ENCODE measurements at regions not wholly inside any gene's neighbourhood (a gene's known extent, or its start where the extent isn't known, plus 50 kb on each side); places are given as distances from the start of the nearest gene placed in this dataset.

GRCh38 chr2:45172760-45173392 lies 163.6 kb upstream of the SIX2 start:
- Histone ChIP-seq H3K27me3 (replicated peaks in 2 of 5; ENCODE audit: control insufficient read depth in 4 of 5, insufficient read depth in 5 of 5, low read length in 4 of 5) (peaks cover 3 to 49% (median 13%) of the 10 kb centered on the region in 5 experiments), H3K4me3 (ENCODE audit: control insufficient read depth in 1 of 7, extremely low read depth in 1 of 7, insufficient read depth in 4 of 7, low read depth in 2 of 7, low read length in 6 of 7) (no peak overlapping the region), H3K36me3 (ENCODE audit: control insufficient read depth in 4 of 4, insufficient read depth in 4 of 4, low read length in 3 of 4) (no peaks in the 10 kb centered on the region), H3K9me3 (ENCODE audit: control extremely low read depth in 1 of 5, control insufficient read depth in 4 of 5, insufficient read depth in 2 of 5, low read depth in 1 of 5, low read length in 4 of 5) (peaks cover 0 to 2% (median 1%) of the 10 kb centered on the region in 5 experiments), H3K4me1 (ENCODE audit: control extremely low read depth in 1 of 4, control insufficient read depth in 4 of 4, insufficient read depth in 4 of 4, low read length in 3 of 4) (peaks cover 8 to 44% (median 24%) of the 10 kb centered on the region in 4 experiments), H3K27ac (ENCODE audit: insufficient read depth in 1 of 2, low read depth in 1 of 2, low read length in 2 of 2, poor library complexity in 1 of 2, severe bottlenecking in 2 of 2) (no peak overlapping the region)
- CTCF ChIA-PET = no interaction called here
- peak in 2 of 3 donors; percentile 38 to 53 for DNase-seq
- POLR2A ChIA-PET = no interaction called here
- no CpG with 5 or more reads among the region's 2 CpGs for WGBS (ENCODE audit: insufficient coverage)

DNA sequence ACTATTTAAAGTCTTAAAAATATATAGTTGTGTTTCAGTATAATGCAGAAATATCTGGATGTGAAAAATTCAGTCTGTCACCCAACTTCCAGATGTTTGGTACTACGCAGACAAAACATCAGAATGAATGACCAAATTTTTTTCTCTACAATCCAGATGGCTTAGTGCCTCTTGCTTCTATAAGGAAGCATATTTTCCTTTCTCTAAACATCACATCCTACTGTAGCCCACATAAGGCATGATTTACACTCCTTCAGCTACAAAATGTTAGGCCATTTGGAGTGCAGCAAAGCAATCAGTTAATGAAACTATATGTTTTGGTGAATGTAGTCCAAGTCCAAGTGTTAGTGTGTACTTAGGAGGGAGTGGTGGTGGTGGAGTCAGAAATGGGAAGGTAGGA lies 162.9 kb upstream of the SIX2 start:
- Histone ChIP-seq H3K9me3 (ENCODE audit: control extremely low read depth in 1 of 5, control insufficient read depth in 4 of 5, insufficient read depth in 2 of 5, low read depth in 1 of 5, low read length in 4 of 5) (peaks cover 0 to 2% (median 1%) of the 10 kb centered on the region in 5 experiments), H3K4me1 (ENCODE audit: control extremely low read depth in 1 of 4, control insufficient read depth in 4 of 4, insufficient read depth in 4 of 4, low read length in 3 of 4) (peaks cover 8 to 38% (median 23%) of the 10 kb centered on the region in 4 experiments), H3K4me3 (ENCODE audit: control insufficient read depth in 1 of 7, extremely low read depth in 1 of 7, insufficient read depth in 4 of 7, low read depth in 2 of 7, low read length in 6 of 7) (no peak overlapping the region), H3K27ac (ENCODE audit: insufficient read depth in 1 of 2, low read depth in 1 of 2, low read length in 2 of 2, poor library complexity in 1 of 2, severe bottlenecking in 2 of 2) (no peak overlapping the region), H3K36me3 (ENCODE audit: control insufficient read depth in 4 of 4, insufficient read depth in 4 of 4, low read length in 3 of 4) (no peaks in the 10 kb centered on the region), H3K27me3 (replicated peaks in 2 of 5; ENCODE audit: control insufficient read depth in 4 of 5, insufficient read depth in 5 of 5, low read length in 4 of 5) (peaks cover 7 to 56% (median 15%) of the 10 kb centered on the region in 5 experiments)
- POLR2A ChIA-PET = no interaction called here
- CTCF ChIA-PET = no interaction called here
- 40% methylated on average over 1 of the region's 1 CpG for WGBS (ENCODE audit: insufficient coverage)
- peak in 2 of 3 donors; percentile 57 to 75 for DNase-seq

- H3K27me3 ChIP-seq (replicated peaks in 2 of 5; ENCODE audit: control insufficient read depth in 4 of 5, insufficient read depth in 5 of 5, low read length in 4 of 5) = peaks cover 10 to 63% (median 15%) of the 10 kb centered on the region in 5 experiments
- H3K9me3 ChIP-seq (ENCODE audit: control extremely low read depth in 1 of 5, control insufficient read depth in 4 of 5, insufficient read depth in 2 of 5, low read depth in 1 of 5, low read length in 4 of 5) = peaks cover 0 to 2% (median 0%) of the 10 kb centered on the region in 5 experiments
- DNase-seq = peak; percentile 17 to 44 (median 41)
- H3K4me3 ChIP-seq (ENCODE audit: control insufficient read depth in 1 of 7, extremely low read depth in 1 of 7, insufficient read depth in 4 of 7, low read depth in 2 of 7, low read length in 6 of 7) = peak overlapping the region in 2 of 7 experiments; percentile 12 to 32
- ChIA-PET POLR2A (interaction anchor here (0.6 kb wide), 1 partner anchor 317 kb away, joined by 3 read pairs; no protein-coding TSS in a partner anchor), CTCF (no interaction called here)
- peaks cover 8 to 38% (median 23%) of the 10 kb centered on the region in 4 experiments for H3K4me1 ChIP-seq (ENCODE audit: control extremely low read depth in 1 of 4, control insufficient read depth in 4 of 4, insufficient read depth in 4 of 4, low read length in 3 of 4)
- H3K36me3 ChIP-seq (ENCODE audit: control insufficient read depth in 4 of 4, insufficient read depth in 4 of 4, low read length in 3 of 4) = no peaks in the 10 kb centered on the region
- 42% methylated on average over 4 of the region's 6 CpGs for WGBS (ENCODE audit: insufficient coverage)
- H3K27ac ChIP-seq (ENCODE audit: insufficient read depth in 1 of 2, low read depth in 1 of 2, low read length in 2 of 2, poor library complexity in 1 of 2, severe bottlenecking in 2 of 2) = no peak overlapping the region
Measured at GRCh38 chr2:45171136-45171501, 161.9 kb upstream of the SIX2 start.

- POLR2A ChIA-PET = interaction anchor here (0.6 kb wide), 1 partner anchor 317 kb away, joined by 3 read pairs; no protein-coding TSS in a partner anchor
- H3K9me3 ChIP-seq (ENCODE audit: control extremely low read depth in 1 of 5, control insufficient read depth in 4 of 5, insufficient read depth in 2 of 5, low read depth in 1 of 5, low read length in 4 of 5) = peaks cover 0 to 2% (median 0%) of the 10 kb centered on the region in 5 experiments
- H3K27ac ChIP-seq (ENCODE audit: insufficient read depth in 1 of 2, low read depth in 1 of 2, low read length in 2 of 2, poor library complexity in 1 of 2, severe bottlenecking in 2 of 2) = no peak overlapping the region
- CTCF ChIA-PET = interaction anchor here (1.0 to 1.7 kb wide), 2 partner anchors 92 to 325 kb away, joined by 3 to 5 read pairs; no protein-coding TSS in a partner anchor
- no peaks in the 10 kb centered on the region for H3K36me3 ChIP-seq (ENCODE audit: control insufficient read depth in 4 of 4, insufficient read depth in 4 of 4, low read length in 3 of 4)
- peak overlapping the region in 3 of 7 experiments; percentile 56 to 73 (median 60) for H3K4me3 ChIP-seq (ENCODE audit: control insufficient read depth in 1 of 7, extremely low read depth in 1 of 7, insufficient read depth in 4 of 7, low read depth in 2 of 7, low read length in 6 of 7)
- H3K4me1 ChIP-seq (ENCODE audit: control extremely low read depth in 1 of 4, control insufficient read depth in 4 of 4, insufficient read depth in 4 of 4, low read length in 3 of 4) = peaks cover 8 to 38% (median 23%) of the 10 kb centered on the region in 4 experiments
- H3K27me3 ChIP-seq (replicated peaks in 2 of 5; ENCODE audit: control insufficient read depth in 4 of 5, insufficient read depth in 5 of 5, low read length in 4 of 5) = peaks cover 11 to 70% (median 18%) of the 10 kb centered on the region in 5 experiments
- WGBS (ENCODE audit: insufficient coverage) = 20% methylated on average over 54 of the region's 56 CpGs
- DNase-seq = peak; percentile 5 to 45 (median 29)
Measured at GRCh38 chr2:45170191-45171135, 161.2 kb upstream of the SIX2 start.

- POLR2A ChIA-PET = no interaction called here
Measured at GRCh38 chr2:45169339-45170190, 160.3 kb upstream of the SIX2 start.

DNA sequence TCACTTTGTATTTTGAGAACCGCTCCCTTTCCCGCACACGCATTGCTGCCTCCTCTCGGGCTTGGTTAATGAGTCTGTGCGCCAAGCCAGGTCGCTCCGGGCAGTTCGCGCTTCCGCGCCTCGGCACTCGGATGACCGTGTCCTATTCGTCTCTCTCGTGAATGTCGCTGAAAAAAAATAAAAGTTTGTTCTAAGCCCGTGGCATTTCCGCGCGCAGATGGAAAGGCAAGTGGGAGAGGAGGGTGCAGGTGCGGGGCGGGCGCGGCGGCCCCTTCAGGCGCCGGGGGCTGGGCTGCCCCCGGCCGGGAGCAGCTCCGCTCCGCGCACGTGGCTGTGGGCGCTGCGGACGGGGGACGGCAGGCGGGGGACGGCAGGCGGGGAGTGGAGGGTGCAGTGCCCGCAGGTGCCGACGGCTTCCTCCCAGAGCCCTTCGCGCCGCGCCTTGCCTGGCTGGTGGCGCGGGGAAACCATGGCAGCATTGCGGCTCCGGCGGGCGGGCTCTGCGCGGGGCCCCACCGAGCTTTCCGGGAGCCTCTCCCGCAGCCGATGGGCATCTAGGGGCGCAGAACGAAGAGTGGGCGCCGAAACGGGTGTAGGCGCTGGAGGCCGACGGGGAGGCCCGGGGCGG lies 159.6 kb upstream of the SIX2 start:
- CTCF ChIA-PET = interaction anchor here (0.5 to 1.7 kb wide), 5 partner anchors 94 to 326 kb away, joined by 3 to 5 read pairs (median 3); no protein-coding TSS in a partner anchor
- H3K9me3 ChIP-seq (ENCODE audit: control extremely low read depth in 1 of 5, control insufficient read depth in 4 of 5, insufficient read depth in 2 of 5, low read depth in 1 of 5, low read length in 4 of 5) = no peaks in the 10 kb centered on the region
- DNase-seq = peak; percentile 8 to 57 (median 39)
- H3K27ac ChIP-seq (ENCODE audit: insufficient read depth in 1 of 2, low read depth in 1 of 2, low read length in 2 of 2, poor library complexity in 1 of 2, severe bottlenecking in 2 of 2) = no peak overlapping the region
- H3K36me3 ChIP-seq (ENCODE audit: control insufficient read depth in 4 of 4, insufficient read depth in 4 of 4, low read length in 3 of 4) = no peaks in the 10 kb centered on the region
- WGBS (ENCODE audit: insufficient coverage) = 0% methylated on average over 50 of the region's 70 CpGs
- H3K4me3 ChIP-seq (ENCODE audit: control insufficient read depth in 1 of 7, extremely low read depth in 1 of 7, insufficient read depth in 4 of 7, low read depth in 2 of 7, low read length in 6 of 7) = peak overlapping the region in 6 of 7 experiments; percentile 48 to 73 (median 58)
- H3K27me3 ChIP-seq (replicated peaks in 2 of 5; ENCODE audit: control insufficient read depth in 4 of 5, insufficient read depth in 5 of 5, low read length in 4 of 5) = peaks cover 11 to 81% (median 21%) of the 10 kb centered on the region in 5 experiments
- peaks cover 8 to 38% (median 23%) of the 10 kb centered on the region in 4 experiments for H3K4me1 ChIP-seq (ENCODE audit: control extremely low read depth in 1 of 4, control insufficient read depth in 4 of 4, insufficient read depth in 4 of 4, low read length in 3 of 4)
- POLR2A ChIA-PET = interaction anchor here (0.6 kb wide), 1 partner anchor 188 kb away, joined by 4 read pairs; no protein-coding TSS in a partner anchor

More at GRCh38 chr2:45169339-45170190, 160.3 kb upstream of the SIX2 start:
- Histone ChIP-seq H3K9me3 (ENCODE audit: control extremely low read depth in 1 of 5, control insufficient read depth in 4 of 5, insufficient read depth in 2 of 5, low read depth in 1 of 5, low read length in 4 of 5) (no peaks in the 10 kb centered on the region), H3K27ac (ENCODE audit: insufficient read depth in 1 of 2, low read depth in 1 of 2, low read length in 2 of 2, poor library complexity in 1 of 2, severe bottlenecking in 2 of 2) (no peak overlapping the region), H3K27me3 (replicated peaks in 2 of 5; ENCODE audit: control insufficient read depth in 4 of 5, insufficient read depth in 5 of 5, low read length in 4 of 5) (peaks cover 11 to 78% (median 16%) of the 10 kb centered on the region in 5 experiments), H3K4me3 (ENCODE audit: control insufficient read depth in 1 of 7, extremely low read depth in 1 of 7, insufficient read depth in 4 of 7, low read depth in 2 of 7, low read length in 6 of 7) (peak overlapping the region; percentile 6 to 73 (median 57)), H3K4me1 (ENCODE audit: control extremely low read depth in 1 of 4, control insufficient read depth in 4 of 4, insufficient read depth in 4 of 4, low read length in 3 of 4) (peaks cover 8 to 38% (median 23%) of the 10 kb centered on the region in 4 experiments), H3K36me3 (ENCODE audit: control insufficient read depth in 4 of 4, insufficient read depth in 4 of 4, low read length in 3 of 4) (no peaks in the 10 kb centered on the region)
- peak; percentile 13 to 59 (median 52) for DNase-seq
- CTCF ChIA-PET = interaction anchor here (0.6 to 1.7 kb wide), 4 partner anchors 93 to 325 kb away, joined by 3 to 5 read pairs (median 3); no protein-coding TSS in a partner anchor
- 1% methylated on average over 75 of the region's 95 CpGs for WGBS (ENCODE audit: insufficient coverage)
